ENCODE measurements at regions not wholly inside any gene's neighbourhood (a gene's known extent, or its start where the extent isn't known, plus 50 kb on each side); places are given as distances from the start of the nearest gene placed in this dataset.

GRCh38 chr4:180203349-180203748 lies 2039.9 kb upstream of the TENM3 start:
- 69% methylated on average over 3 of the region's 3 CpGs for WGBS, 2 donors
- H3K4me3 ChIP-seq = no peak overlapping the region
- H3K9me3 ChIP-seq = no peaks in the 10 kb centered on the region
- no peaks in the 10 kb centered on the region for H3K27me3 ChIP-seq
- TF ChIP-seq, protein P1, sequence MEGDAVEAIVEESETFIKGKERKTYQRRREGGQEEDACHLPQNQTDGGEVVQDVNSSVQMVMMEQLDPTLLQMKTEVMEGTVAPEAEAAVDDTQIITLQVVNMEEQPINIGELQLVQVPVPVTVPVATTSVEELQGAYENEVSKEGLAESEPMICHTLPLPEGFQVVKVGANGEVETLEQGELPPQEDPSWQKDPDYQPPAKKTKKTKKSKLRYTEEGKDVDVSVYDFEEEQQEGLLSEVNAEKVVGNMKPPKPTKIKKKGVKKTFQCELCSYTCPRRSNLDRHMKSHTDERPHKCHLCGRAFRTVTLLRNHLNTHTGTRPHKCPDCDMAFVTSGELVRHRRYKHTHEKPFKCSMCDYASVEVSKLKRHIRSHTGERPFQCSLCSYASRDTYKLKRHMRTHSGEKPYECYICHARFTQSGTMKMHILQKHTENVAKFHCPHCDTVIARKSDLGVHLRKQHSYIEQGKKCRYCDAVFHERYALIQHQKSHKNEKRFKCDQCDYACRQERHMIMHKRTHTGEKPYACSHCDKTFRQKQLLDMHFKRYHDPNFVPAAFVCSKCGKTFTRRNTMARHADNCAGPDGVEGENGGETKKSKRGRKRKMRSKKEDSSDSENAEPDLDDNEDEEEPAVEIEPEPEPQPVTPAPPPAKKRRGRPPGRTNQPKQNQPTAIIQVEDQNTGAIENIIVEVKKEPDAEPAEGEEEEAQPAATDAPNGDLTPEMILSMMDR (IDR thresholded peaks at IDR 0.05) = no peak
- no peaks in the 10 kb centered on the region for H3K36me3 ChIP-seq
- no peak for ATAC-seq
- intact Hi-C loops (cut with DNase I) = no loop called here
- no peak overlapping the region for H3K27ac ChIP-seq
- H3K4me1 ChIP-seq = no peaks in the 10 kb centered on the region
- DNase-seq = no peak

- 84 to 86% methylated on average over 4 of the region's 4 CpGs for WGBS, 2 donors
- no peaks in the 10 kb centered on the region for H3K27me3 ChIP-seq
- DNase-seq = no peak
- no peaks in the 10 kb centered on the region for H3K9me3 ChIP-seq
- H3K4me3 ChIP-seq = no peak overlapping the region
- intact Hi-C loops (cut with DNase I) = no loop called here
- TF ChIP-seq, protein P1 (IDR thresholded peaks at IDR 0.05) = no peak
- no peaks in the 10 kb centered on the region for H3K36me3 ChIP-seq
- no peaks in the 10 kb centered on the region for H3K4me1 ChIP-seq
- no peak for ATAC-seq
- no peak overlapping the region for H3K27ac ChIP-seq
These were observed 2037.9 kb upstream of the TENM3 start for GRCh38 chr4:180205276-180205675.

DNA sequence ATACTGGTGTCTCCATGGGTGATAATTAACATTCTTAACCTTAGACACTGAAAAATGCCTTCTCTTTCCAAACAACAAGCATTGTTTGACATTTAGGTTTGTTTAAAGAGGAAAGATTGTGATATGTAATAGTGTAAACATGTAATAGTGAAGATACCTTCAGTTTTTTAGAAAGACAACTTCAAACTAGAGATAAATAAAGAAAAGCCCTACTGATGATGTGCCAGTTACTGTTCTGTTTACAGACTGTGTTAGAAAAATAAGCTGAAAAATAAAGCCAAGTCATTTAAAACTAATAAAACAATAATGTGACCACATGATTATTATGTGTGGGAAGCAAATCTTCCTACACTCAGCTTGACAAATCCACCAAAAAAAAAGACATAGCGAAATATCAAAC lies 2035.3 kb upstream of the TENM3 start:
- intact Hi-C loops (cut with DNase I) = no loop called here
- WGBS, 2 donors = 63 to 85% methylated on average over 1 of the region's 1 CpG

DNA sequence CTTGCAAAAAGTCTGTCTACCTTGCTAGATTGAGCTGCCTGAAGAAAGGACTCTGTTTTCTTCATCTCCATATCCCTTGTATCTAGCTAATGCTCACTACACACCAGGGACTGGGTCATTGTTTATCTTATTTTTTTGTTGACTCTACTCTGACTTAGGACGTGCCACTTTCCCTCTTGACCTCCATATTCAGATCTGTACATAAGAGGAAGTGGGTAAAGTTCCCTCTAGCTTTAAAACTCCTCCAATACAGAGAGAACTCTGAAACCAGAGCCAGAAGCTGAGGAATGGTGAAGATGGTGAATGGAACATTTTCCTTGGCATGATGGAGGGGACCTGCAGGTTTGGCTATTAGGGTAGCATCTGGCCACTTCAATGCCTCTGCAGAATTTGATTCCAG lies 2026.1 kb upstream of the TENM3 start:
- Histone ChIP-seq H3K36me3 (no peaks in the 10 kb centered on the region), H3K9me3 (peaks cover 0 to 33% (median 4%) of the 10 kb centered on the region in 11 donors), H3K27me3 (no peaks in the 10 kb centered on the region), H3K27ac (no peak overlapping the region), H3K4me1 (no peaks in the 10 kb centered on the region), H3K4me3 (no peak overlapping the region)
- intact Hi-C loops (cut with DNase I) = no loop called here
- TF ChIP-seq, protein P1 (IDR thresholded peaks at IDR 0.05) = no peak
- ATAC-seq (no peak), DNase-seq (no peak)
- 54 to 85% methylated on average over 1 of the region's 1 CpG for WGBS, 2 donors

More for the DNA sequence above, 2035.3 kb upstream of the TENM3 start:
- TF ChIP-seq, protein P1 (IDR thresholded peaks at IDR 0.05) = no peak
- H3K4me1 ChIP-seq = no peaks in the 10 kb centered on the region
- no peak overlapping the region for H3K27ac ChIP-seq
- no peaks in the 10 kb centered on the region for H3K9me3 ChIP-seq
- H3K27me3 ChIP-seq = no peaks in the 10 kb centered on the region
- ATAC-seq (no peak), DNase-seq (no peak)
- H3K36me3 ChIP-seq = no peaks in the 10 kb centered on the region
- H3K4me3 ChIP-seq = no peak overlapping the region

GRCh38 chr4:180219080-180219479 lies 2024.1 kb upstream of the TENM3 start:
- intact Hi-C loops (cut with DNase I) = no loop called here
- Histone ChIP-seq H3K4me3 (no peak overlapping the region), H3K4me1 (no peaks in the 10 kb centered on the region), H3K27ac (no peak overlapping the region), H3K36me3 (no peaks in the 10 kb centered on the region), H3K9me3 (peaks cover 0 to 37% (median 4%) of the 10 kb centered on the region in 11 donors), H3K27me3 (no peaks in the 10 kb centered on the region)
- TF ChIP-seq, protein P1 (IDR thresholded peaks at IDR 0.05) = no peak
- no peak for ATAC-seq
- WGBS, 2 donors = 91 to 95% methylated on average over 3 of the region's 3 CpGs
- no peak for DNase-seq
